Retinal pigment epithelial cell (primary cell): ENCODE measurements at regions not wholly inside any gene's neighbourhood (a gene's known extent, or its start where the extent isn't known, plus 50 kb on each side); places are given as distances from the start of the nearest gene placed in this dataset.

Experiments
- DNase-seq: peaks from one replicate; pipeline ENCODE4 v3.0.0-alpha.2; 2010; ENCODE audit warnings: low read depth
- H3K4me3 ChIP-seq: 2 replicates; pipeline ENCODE4 v1.5.1; 2011; ENCODE audit warnings: mild to moderate bottlenecking, low read length, control low read depth, moderate library complexity
- CTCF ChIP-seq: conservative IDR thresholded peaks from 2 replicates; pipeline ENCODE4 v1.5.1; 2011; ENCODE audit warnings: low read depth, low read length, control low read depth, inconsistent platforms

- no peak for DNase-seq
- H3K4me3 ChIP-seq = no peak overlapping the region
- TF ChIP-seq CTCF = no peak
Observed at GRCh38 chr3:72604328-72604727, 243.9 kb downstream of the SHQ1 start.

- no peak overlapping the region for H3K4me3 ChIP-seq
- no peak for DNase-seq
- no peak for TF ChIP-seq CTCF
Observed at GRCh38 chr3:72601983-72602750, 246.1 kb downstream of the SHQ1 start.

DNA sequence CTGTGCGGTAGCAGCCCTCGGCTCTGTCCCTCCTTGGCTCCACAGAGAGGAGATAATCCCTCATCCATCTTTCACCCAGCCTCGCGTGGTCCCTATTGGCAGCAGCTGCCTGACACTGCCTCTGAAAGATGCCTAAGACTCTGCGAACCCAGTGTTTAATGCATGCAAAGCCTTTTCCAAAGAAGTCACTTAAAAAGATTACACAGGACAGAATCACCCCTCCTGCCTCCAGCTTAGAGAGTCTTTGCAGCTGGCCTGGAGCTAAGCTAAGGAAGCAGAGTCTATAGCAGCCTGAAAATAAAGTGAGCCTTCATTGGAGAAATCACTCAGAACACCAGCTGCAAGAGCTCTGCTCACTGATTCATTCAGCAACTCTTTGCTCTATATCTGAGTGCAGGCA lies 247.2 kb downstream of the SHQ1 start:
- TF ChIP-seq CTCF = no peak
- no peak for DNase-seq

GRCh38 chr3:72597756-72598195 lies 250.5 kb downstream of the SHQ1 start:
- TF ChIP-seq CTCF = no peak
- DNase-seq = no peak
- H3K4me3 ChIP-seq = no peak overlapping the region

More for the DNA sequence above, 247.2 kb downstream of the SHQ1 start:
- H3K4me3 ChIP-seq = no peak overlapping the region

DNA sequence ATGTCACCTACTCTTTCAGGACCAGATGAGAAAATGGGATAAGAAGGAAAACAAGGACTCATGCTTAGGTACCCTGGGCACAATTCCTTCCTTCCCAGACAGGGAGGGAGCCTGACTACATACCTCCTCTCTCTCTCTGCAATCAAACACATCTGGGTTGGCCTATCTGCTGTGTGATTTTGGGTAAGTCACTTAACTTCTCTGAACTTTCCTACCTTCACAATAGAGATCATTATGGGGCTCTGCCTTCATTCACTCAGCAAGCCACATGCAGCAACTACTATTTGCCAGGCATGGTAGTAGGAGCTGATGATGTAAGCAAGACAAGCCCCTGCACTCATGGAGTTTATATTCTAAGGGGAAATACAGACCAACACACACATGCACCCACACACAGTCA lies 251.2 kb downstream of the SHQ1 start:
- no peak for TF ChIP-seq CTCF
- DNase-seq = no peak
- no peak overlapping the region for H3K4me3 ChIP-seq

- TF ChIP-seq CTCF = no peak
- DNase-seq = no peak
- no peak overlapping the region for H3K4me3 ChIP-seq
Observed at GRCh38 chr3:72595927-72596610, 252.2 kb downstream of the SHQ1 start.

- no peak overlapping the region for H3K4me3 ChIP-seq
- TF ChIP-seq CTCF = no peak
- no peak for DNase-seq
Observed at GRCh38 chr3:72595376-72595775, 252.9 kb downstream of the SHQ1 start.
